ENCODE measurements at regions not wholly inside any gene's neighbourhood (a gene's known extent, or its start where the extent isn't known, plus 50 kb on each side); places are given as distances from the start of the nearest gene placed in this dataset.

- DNase-seq (ENCODE audit: low spot score) (no peak), ATAC-seq (no peak)
- H3K4me3 Mint-ChIP-seq: no peak overlapping the region
- no peaks in the 10 kb centered on the region for H3K36me3 Mint-ChIP-seq
- no peaks in the 10 kb centered on the region for H3K27me3 Mint-ChIP-seq (ENCODE audit: low read depth)
- ChIA-PET POLR2A (no interaction called here), CTCF (no interaction called here)
- H3K27ac Mint-ChIP-seq: no peak overlapping the region
- TF ChIP-seq NR1H2 (CRISPR knock-in tag; IDR thresholded peaks at IDR 0.05) (no peak), ZNF396 (CRISPR knock-in tag; IDR thresholded peaks at IDR 0.05; ENCODE audit: borderline replicate concordance) (no peak)
- H3K9me3 Mint-ChIP-seq: no peaks in the 10 kb centered on the region
- H3K4me1 Mint-ChIP-seq: no peaks in the 10 kb centered on the region
Observed at GRCh38 chr16:79982361-79982760, 381.8 kb upstream of the MAF start.

- H3K27me3 Mint-ChIP-seq (ENCODE audit: low read depth): no peaks in the 10 kb centered on the region
- CTCF ChIA-PET: no interaction called here
- H3K27ac Mint-ChIP-seq: no peak overlapping the region
- no peaks in the 10 kb centered on the region for H3K4me1 Mint-ChIP-seq
- DNase-seq (ENCODE audit: low spot score) (no peak), ATAC-seq (no peak)
- H3K9me3 Mint-ChIP-seq: 0 out of 2 replicates have a peak, but pooled peaks cover 1% of the 10 kb centered on the region
- POLR2A ChIA-PET: no interaction called here
- H3K4me3 Mint-ChIP-seq: no peak overlapping the region
- H3K36me3 Mint-ChIP-seq: no peaks in the 10 kb centered on the region
- TF ChIP-seq ZNF317 (CRISPR knock-in tag; IDR thresholded peaks at IDR 0.05; ENCODE audit: borderline replicate concordance, low read depth) (no peak), ATF3 (CRISPR knock-in tag; conservative IDR thresholded peaks at IDR 0.05) (no peak), NR3C1 (CRISPR knock-in tag; conservative IDR thresholded peaks at IDR 0.05; ENCODE audit: low read depth) (no peak), ESRRA (CRISPR knock-in tag; IDR thresholded peaks at IDR 0.05; ENCODE audit: borderline replicate concordance) (no peak), CTCF (IDR thresholded peaks at IDR 0.05) (no peak), NR2C2 (CRISPR knock-in tag; IDR thresholded peaks at IDR 0.05) (no peak)
Observed at GRCh38 chr16:79981814-79982213, 381.3 kb upstream of the MAF start.

GRCh38 chr16:79980650-79981521 lies 380.3 kb upstream of the MAF start:
- no peaks in the 10 kb centered on the region for H3K27me3 Mint-ChIP-seq (ENCODE audit: low read depth)
- DNase-seq (ENCODE audit: low spot score): no peak
- H3K36me3 Mint-ChIP-seq: no peaks in the 10 kb centered on the region
- H3K9me3 Mint-ChIP-seq: 0 out of 2 replicates have a peak, but pooled peaks cover 5% of the 10 kb centered on the region
- H3K4me3 Mint-ChIP-seq: no peak overlapping the region
- no peaks in the 10 kb centered on the region for H3K4me1 Mint-ChIP-seq
- no peak overlapping the region for H3K27ac Mint-ChIP-seq
- POLR2A ChIA-PET: no interaction called here
- no peak for ATAC-seq
- CTCF ChIA-PET: no interaction called here
- TF ChIP-seq ERG (CRISPR knock-in tag; IDR thresholded peaks at IDR 0.05) (no peak), TCF7 (CRISPR knock-in tag; IDR thresholded peaks at IDR 0.05; ENCODE audit: low read depth) (no peak), FOXP4 (CRISPR knock-in tag; IDR thresholded peaks at IDR 0.05) (no peak), FOXK1 (CRISPR knock-in tag; IDR thresholded peaks at IDR 0.05) (no peak), ZNF232 (CRISPR knock-in tag; IDR thresholded peaks at IDR 0.05) (no peak), GABPB1 (CRISPR knock-in tag; IDR thresholded peaks at IDR 0.05) (no peak), AFF4 (CRISPR knock-in tag; IDR thresholded peaks at IDR 0.05; ENCODE audit: borderline replicate concordance) (no peak), NFATC4 (CRISPR knock-in tag; IDR thresholded peaks at IDR 0.05) (no peak), IRF2 (CRISPR knock-in tag; IDR thresholded peaks at IDR 0.05; ENCODE audit: borderline replicate concordance, low read depth) (no peak), CREB1 (CRISPR knock-in tag; IDR thresholded peaks at IDR 0.05) (no peak), AR (CRISPR knock-in tag; IDR thresholded peaks at IDR 0.05) (no peak), GTF2I (CRISPR knock-in tag; conservative IDR thresholded peaks at IDR 0.05) (no peak)

All from WTC11 (cell line).